ENCODE measurements at regions not wholly inside any gene's neighbourhood (a gene's known extent, or its start where the extent isn't known, plus 50 kb on each side); places are given as distances from the start of the nearest gene placed in this dataset.

DNA sequence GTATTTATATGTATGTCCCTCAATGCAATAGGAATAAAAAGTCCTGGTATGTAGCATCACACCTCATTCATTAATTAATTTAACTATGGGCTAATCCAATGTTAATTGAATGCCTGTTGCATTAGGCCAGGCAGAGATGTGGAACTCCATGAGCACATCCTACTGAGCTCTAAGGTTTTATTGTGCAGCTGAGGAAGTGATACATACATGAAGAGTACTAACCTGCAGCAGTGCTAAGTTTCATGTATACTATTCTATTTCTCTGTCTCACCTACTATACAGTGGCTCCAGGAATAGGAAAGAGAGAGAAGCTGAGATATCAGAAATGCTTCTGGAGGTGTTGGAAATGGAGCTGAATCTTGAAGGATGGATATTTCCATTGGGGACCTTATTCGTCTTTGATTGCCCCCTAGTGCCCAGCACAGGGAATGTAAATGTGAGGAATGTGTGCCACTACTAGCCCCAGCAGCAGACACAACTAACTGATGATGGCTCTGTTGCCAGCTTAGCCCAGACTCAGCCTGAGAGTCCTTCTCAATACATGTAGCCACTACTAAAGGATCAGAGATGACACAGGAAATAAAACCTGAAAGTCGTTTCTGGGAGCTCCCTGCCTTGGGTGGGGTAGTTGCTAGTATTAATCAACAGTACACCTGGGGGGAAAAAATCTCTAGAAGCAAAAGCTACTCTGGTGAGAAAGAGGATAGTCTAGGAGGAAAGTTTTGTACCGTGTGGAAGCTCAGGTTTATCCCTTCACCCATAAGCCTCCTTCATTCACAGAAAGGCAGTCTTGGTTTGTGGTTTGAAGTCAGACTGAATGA lies 173.3 kb upstream of the FOXD3 start:
- TF ChIP-seq, protein P1, sequence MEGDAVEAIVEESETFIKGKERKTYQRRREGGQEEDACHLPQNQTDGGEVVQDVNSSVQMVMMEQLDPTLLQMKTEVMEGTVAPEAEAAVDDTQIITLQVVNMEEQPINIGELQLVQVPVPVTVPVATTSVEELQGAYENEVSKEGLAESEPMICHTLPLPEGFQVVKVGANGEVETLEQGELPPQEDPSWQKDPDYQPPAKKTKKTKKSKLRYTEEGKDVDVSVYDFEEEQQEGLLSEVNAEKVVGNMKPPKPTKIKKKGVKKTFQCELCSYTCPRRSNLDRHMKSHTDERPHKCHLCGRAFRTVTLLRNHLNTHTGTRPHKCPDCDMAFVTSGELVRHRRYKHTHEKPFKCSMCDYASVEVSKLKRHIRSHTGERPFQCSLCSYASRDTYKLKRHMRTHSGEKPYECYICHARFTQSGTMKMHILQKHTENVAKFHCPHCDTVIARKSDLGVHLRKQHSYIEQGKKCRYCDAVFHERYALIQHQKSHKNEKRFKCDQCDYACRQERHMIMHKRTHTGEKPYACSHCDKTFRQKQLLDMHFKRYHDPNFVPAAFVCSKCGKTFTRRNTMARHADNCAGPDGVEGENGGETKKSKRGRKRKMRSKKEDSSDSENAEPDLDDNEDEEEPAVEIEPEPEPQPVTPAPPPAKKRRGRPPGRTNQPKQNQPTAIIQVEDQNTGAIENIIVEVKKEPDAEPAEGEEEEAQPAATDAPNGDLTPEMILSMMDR (IDR thresholded peaks at IDR 0.05; ENCODE audit: borderline replicate concordance, insufficient read depth, low read depth, low read length): peak; percentile 63; the same call in 1 of the 2 replicates
- H3K4me3 ChIP-seq (ENCODE audit: low read depth, low read length): no peak overlapping the region

DNA sequence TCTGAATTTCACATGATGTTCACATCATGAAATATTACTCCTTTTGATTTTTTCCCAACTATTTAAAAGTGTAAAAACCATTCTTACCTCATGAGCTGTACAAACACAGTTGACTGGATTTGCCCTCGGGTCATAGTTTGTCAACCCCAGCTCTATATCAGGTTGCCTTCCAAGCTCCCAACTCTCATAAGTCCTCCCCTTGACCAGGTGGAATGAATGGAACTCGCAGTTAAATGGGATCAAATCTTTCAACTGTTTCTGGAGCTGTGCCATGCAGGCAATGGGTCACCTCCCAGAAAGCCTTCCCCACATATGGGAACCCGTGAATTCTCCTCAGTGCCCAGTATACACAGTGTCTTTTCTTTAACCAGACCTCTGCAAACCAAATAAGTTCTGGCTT lies 169.8 kb upstream of the FOXD3 start:
- TF ChIP-seq, protein P1 (IDR thresholded peaks at IDR 0.05; ENCODE audit: borderline replicate concordance, insufficient read depth, low read depth, low read length): no peak
- H3K4me3 ChIP-seq (ENCODE audit: low read depth, low read length): no peak overlapping the region

DNA sequence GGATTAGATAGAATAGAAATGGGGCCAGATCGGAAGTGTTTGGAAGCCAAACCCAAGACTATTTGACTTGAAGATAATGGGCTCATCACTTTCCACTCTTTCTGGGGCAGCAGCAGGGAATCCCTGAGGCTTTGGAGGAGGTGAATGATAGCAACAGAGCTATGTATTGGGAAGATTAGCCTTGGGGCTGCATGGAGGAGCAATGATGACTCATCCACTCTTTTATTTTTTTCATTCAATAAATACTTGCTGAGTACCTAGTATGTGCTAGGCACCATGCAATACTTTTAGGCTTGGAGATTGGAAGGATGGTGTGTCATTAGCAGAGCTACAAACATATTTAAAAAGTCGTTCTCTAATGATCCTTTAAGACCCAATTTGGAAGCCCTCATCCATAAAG lies 166.9 kb upstream of the FOXD3 start:
- TF ChIP-seq, protein P1 (IDR thresholded peaks at IDR 0.05; ENCODE audit: borderline replicate concordance, insufficient read depth, low read depth, low read length): no peak

DNA sequence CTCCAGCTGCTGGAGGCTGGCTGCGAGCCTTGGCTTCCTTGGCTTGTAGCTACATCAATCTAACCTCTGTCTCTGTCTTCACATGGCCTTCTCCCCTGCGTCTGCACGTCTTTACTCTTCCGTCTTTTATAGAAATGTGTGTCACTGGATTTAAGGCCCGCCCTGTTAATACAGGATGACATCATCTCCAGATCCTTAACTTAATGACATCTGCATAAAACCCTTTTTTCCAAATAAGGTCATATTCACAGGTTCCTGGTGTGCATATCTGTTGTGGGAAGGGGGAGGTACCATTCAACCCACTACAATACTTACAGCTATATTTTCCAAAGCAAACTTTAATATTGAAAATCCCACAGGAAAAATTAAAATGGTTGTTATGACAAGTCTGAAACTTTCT lies 165.3 kb upstream of the FOXD3 start:
- TF ChIP-seq, protein P1 (IDR thresholded peaks at IDR 0.05; ENCODE audit: borderline replicate concordance, insufficient read depth, low read depth, low read length): no peak
- H3K4me3 ChIP-seq (ENCODE audit: low read depth, low read length): no peak overlapping the region

More for the DNA sequence above, 166.9 kb upstream of the FOXD3 start:
- no peak overlapping the region for H3K4me3 ChIP-seq (ENCODE audit: low read depth, low read length)

DNA sequence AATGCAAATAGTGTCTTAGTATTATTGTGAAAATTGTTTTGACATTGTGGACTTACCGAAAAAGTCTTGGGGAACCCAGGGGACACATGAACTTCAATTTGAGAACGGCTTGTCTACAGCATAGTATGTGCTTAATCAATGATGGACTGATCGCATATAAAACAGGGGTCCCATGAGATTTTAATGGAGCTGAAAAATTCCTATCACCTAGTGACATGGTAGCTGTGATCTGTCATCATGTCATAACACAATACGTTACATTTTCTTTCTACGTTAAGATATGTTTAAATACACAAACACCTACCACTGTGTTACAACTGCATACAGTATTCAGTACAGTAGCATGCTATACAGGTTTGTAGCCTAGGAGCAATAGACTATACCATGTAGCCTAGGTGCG lies 153.3 kb upstream of the FOXD3 start:
- TF ChIP-seq, protein P1 (IDR thresholded peaks at IDR 0.05; ENCODE audit: borderline replicate concordance, insufficient read depth, low read depth, low read length): no peak
- H3K4me3 ChIP-seq (ENCODE audit: low read depth, low read length): no peak overlapping the region

DNA sequence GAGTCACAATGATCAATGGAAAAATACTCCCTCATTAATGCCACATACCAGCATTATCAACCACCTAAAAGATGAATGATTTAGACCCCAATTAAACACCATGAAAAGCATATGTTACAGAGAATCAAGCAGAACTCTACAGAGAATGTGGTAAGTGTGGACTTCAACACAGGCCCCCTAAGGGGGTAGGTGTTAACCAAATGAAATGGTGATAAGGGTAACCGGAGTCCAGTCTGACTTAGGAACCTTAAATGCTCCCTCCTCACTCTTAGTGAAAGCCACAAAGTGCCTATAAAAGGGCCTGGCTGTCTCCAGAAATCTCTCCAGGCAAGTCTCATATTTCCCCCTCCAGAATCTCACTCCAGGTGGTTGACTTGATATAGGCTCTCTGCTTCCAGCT lies 149.2 kb upstream of the FOXD3 start:
- no peak overlapping the region for H3K4me3 ChIP-seq (ENCODE audit: low read depth, low read length)
- TF ChIP-seq, protein P1 (IDR thresholded peaks at IDR 0.05; ENCODE audit: borderline replicate concordance, insufficient read depth, low read depth, low read length): no peak

DNA sequence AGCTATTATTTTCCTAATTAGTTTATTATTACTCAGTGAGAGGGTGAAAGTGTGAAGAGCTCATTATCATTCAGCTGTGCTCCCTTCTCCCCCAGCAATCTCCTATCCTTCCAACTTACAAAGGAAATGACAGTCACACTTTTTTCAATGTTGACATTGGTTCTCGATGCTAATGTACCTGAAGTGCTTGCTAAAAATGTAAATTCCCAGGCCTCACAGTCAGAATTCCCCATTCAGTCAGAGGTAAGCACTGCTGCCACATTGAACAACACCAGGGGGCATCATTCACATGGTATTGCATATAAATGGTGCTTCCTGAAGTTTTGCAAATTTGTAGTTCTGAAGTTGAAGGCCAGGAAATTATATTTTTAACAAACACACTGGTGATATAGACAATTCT lies 132.7 kb upstream of the FOXD3 start:
- TF ChIP-seq, protein P1 (IDR thresholded peaks at IDR 0.05; ENCODE audit: borderline replicate concordance, insufficient read depth, low read depth, low read length): 0 out of 2 replicates have a peak, but pooled peaks have one; percentile 10

More for the DNA sequence above, 132.7 kb upstream of the FOXD3 start:
- no peak overlapping the region for H3K4me3 ChIP-seq (ENCODE audit: low read depth, low read length)

Data from GM12875 (cell line).